ENCODE measurements at regions not wholly inside any gene's neighbourhood (a gene's known extent, or its start where the extent isn't known, plus 50 kb on each side); places are given as distances from the start of the nearest gene placed in this dataset.

- DNase-seq (ENCODE audit: low read depth, low spot score): no peak
These were observed 364.0 kb downstream of the LPIN1 start for GRCh38 chr2:12110481-12110880.

GRCh38 chr2:12113412-12113811 lies 367.0 kb downstream of the LPIN1 start:
- DNase-seq (ENCODE audit: low read depth, low spot score): no peak

- DNase-seq (ENCODE audit: low read depth, low spot score): no peak
These were observed 368.4 kb downstream of the LPIN1 start for GRCh38 chr2:12114816-12115215.

GRCh38 chr2:12116228-12116750 lies 369.9 kb downstream of the LPIN1 start:
- no peak for DNase-seq (ENCODE audit: low read depth, low spot score)

- no peak for DNase-seq (ENCODE audit: low read depth, low spot score)
These were observed 373.4 kb downstream of the LPIN1 start for GRCh38 chr2:12119841-12120240.

- no peak for DNase-seq (ENCODE audit: low read depth, low spot score)
These were observed 374.1 kb downstream of the LPIN1 start for GRCh38 chr2:12120281-12121150.

GRCh38 chr2:12124790-12125189 lies 378.4 kb downstream of the LPIN1 start:
- no peak for DNase-seq (ENCODE audit: low read depth, low spot score)

- DNase-seq (ENCODE audit: low read depth, low spot score): no peak
These were observed 379.9 kb downstream of the LPIN1 start for GRCh38 chr2:12126318-12126717.

- no peak for DNase-seq (ENCODE audit: low read depth, low spot score)
These were observed 381.2 kb downstream of the LPIN1 start for GRCh38 chr2:12127638-12128037.

GRCh38 chr2:12131975-12132374 lies 385.5 kb downstream of the LPIN1 start:
- no peak for DNase-seq (ENCODE audit: low read depth, low spot score)

- no peak for DNase-seq (ENCODE audit: low read depth, low spot score)
These were observed 395.3 kb downstream of the LPIN1 start for GRCh38 chr2:12141618-12142258.

GRCh38 chr2:12151716-12152115 lies 405.3 kb downstream of the LPIN1 start:
- no peak for DNase-seq (ENCODE audit: low read depth, low spot score)

GRCh38 chr2:12152888-12153287 lies 406.5 kb downstream of the LPIN1 start:
- no peak for DNase-seq (ENCODE audit: low read depth, low spot score)

GRCh38 chr2:12155303-12156051 lies 409.0 kb downstream of the LPIN1 start:
- no peak for DNase-seq (ENCODE audit: low read depth, low spot score)

- no peak for DNase-seq (ENCODE audit: low read depth, low spot score)
These were observed 409.9 kb downstream of the LPIN1 start for GRCh38 chr2:12156349-12156748.

- no peak for DNase-seq (ENCODE audit: low read depth, low spot score)
These were observed 414.7 kb downstream of the LPIN1 start for GRCh38 chr2:12161085-12161484.

GRCh38 chr2:12162269-12163247 lies 416.1 kb downstream of the LPIN1 start:
- DNase-seq (ENCODE audit: low read depth, low spot score): no peak

GRCh38 chr2:12163866-12164265 lies 417.4 kb downstream of the LPIN1 start:
- DNase-seq (ENCODE audit: low read depth, low spot score): no peak

GRCh38 chr2:12164689-12165088 lies 418.3 kb downstream of the LPIN1 start:
- DNase-seq (ENCODE audit: low read depth, low spot score): no peak

- no peak for DNase-seq (ENCODE audit: low read depth, low spot score)
These were observed 421.3 kb downstream of the LPIN1 start for GRCh38 chr2:12167525-12168317.
